Pancreas (tissue), 10 donors: ENCODE measurements at regions not wholly inside any gene's neighbourhood (a gene's known extent, or its start where the extent isn't known, plus 50 kb on each side); places are given as distances from the start of the nearest gene placed in this dataset.

ENCODE experiments used
- ATAC-seq, 4 donors: fragments of 200-7000 bp; cut with Tn5 transposase; one replicate each; pipeline versions ENCODE4 v1.8.0 to v1.9.1; 2020; ENCODE audit warnings: mild to moderate bottlenecking in 4 of 4, moderate library complexity in 4 of 4
- DNase-seq, 6 donors: peaks; one replicate each; pipeline ENCODE4 v3.0.0-alpha.2; 2020
- FAIRE-seq: peaks from 2 replicates; lab custom pipeline; 2012; peaks lifted over from hg19 to GRCh38; lab: Jason Lieb, UNC
- H3K27ac ChIP-seq, 4 donors: fragments of 200-600 bp; sonication (generic); 1 replicate in 3 of 4; 2 replicates in 1 of 4; pipeline versions ENCODE4 v1.5.0 to v1.8.0; 2020
- H3K27me3 ChIP-seq, 4 donors: fragments of 200-600 bp; one replicate each; pipeline ENCODE4 v1.8.0; 2021
- H3K36me3 ChIP-seq, 3 donors: fragments of 200-600 bp; sonication (generic) in 1 of 3; one replicate each; pipeline versions ENCODE4 v1.5.0 to v1.8.0; 2020 to 2021
- H3K4me1 ChIP-seq, 3 donors: fragments of 200-600 bp; one replicate each; pipeline ENCODE4 v1.8.0; 2021
- H3K4me3 ChIP-seq, 4 donors: fragments of 200-600 bp; sonication (generic) in 2 of 4; one replicate each; pipeline versions ENCODE4 v1.5.0 to v1.8.0; 2020 to 2021
- H3K9me3 ChIP-seq, 4 donors: fragments of 200-600 bp; one replicate each; pipeline ENCODE4 v1.8.0; 2021
- CTCF ChIP-seq, 4 donors: fragments of 200-600 bp; sonication (generic) in 3 of 4; IDR thresholded peaks; one replicate each; pipeline versions ENCODE4 v1.5.0 to v1.8.0; 2021; ENCODE audit warnings: antibody characterized with exemption in 4 of 4
- WGBS, 2 donors: extraction: QIAGEN DNeasy Blood & Tissue Kit; methylation state at CpG; one replicate each; pipeline ENCODE4 v1.1.7; 2013; 5-methylcytosine and 5-hydroxymethylcytosine counted together
- intact Hi-C, 3 donors: fragments of 100-400 bp; cut with DNase I; formaldehyde crosslinking; loops; one replicate each; pipeline versions ENCODE4 v1.11.1 to v1.14.2; 2022
- donor health status: healthy with polysubstance abuse.
- donor health status: DM: no; HTN: no; CAD: no; lungs with moderate emphysema.
- donor health status: DM: no; HTN: no; CAD: no.
- donor health status: control.
- donor health status: control.
- donor health status: Bipolar disorder and iron deficiency.
- donor health status: DM: yes; HTN: yes; CAD: no.
- donor health status: DM: no; HTN: no; CAD: no.
- donor health status: DM: no; HTN: no; CAD: no.
- donor health status: DM: yes; HTN: yes; CAD: no.

- FAIRE-seq (no peak), DNase-seq (no peak), ATAC-seq (no peak)
- H3K9me3 ChIP-seq: no peaks in the 10 kb centered on the region
- H3K27me3 ChIP-seq: peaks cover 0 to 6% (median 0%) of the 10 kb centered on the region in 4 donors
- no peak overlapping the region for H3K27ac ChIP-seq
- H3K36me3 ChIP-seq: no peaks in the 10 kb centered on the region
- intact Hi-C loops: no loop called here
- 33 to 44% methylated on average over 14 of the region's 14 CpGs for WGBS, 2 donors
- no peak for TF ChIP-seq CTCF (IDR thresholded peaks at IDR 0.05)
- H3K4me3 ChIP-seq: no peak overlapping the region
- no peaks in the 10 kb centered on the region for H3K4me1 ChIP-seq
Measured at GRCh38 chr1:4137621-4138415, 237.7 kb upstream of the C1orf174 start.

- FAIRE-seq (no peak), DNase-seq (peak in 1 of 6 donors; percentile 25), ATAC-seq (no peak)
- Histone ChIP-seq H3K27me3 (peaks cover 0 to 6% (median 0%) of the 10 kb centered on the region in 4 donors), H3K36me3 (no peaks in the 10 kb centered on the region), H3K9me3 (no peaks in the 10 kb centered on the region), H3K4me3 (no peak overlapping the region), H3K27ac (no peak overlapping the region), H3K4me1 (no peaks in the 10 kb centered on the region)
- intact Hi-C loops: no loop called here
- TF ChIP-seq CTCF (IDR thresholded peaks at IDR 0.05): no peak
- WGBS, 2 donors: 67 to 72% methylated on average over 8 of the region's 8 CpGs
Measured at GRCh38 chr1:4139646-4140045, 239.6 kb upstream of the C1orf174 start.

GRCh38 chr1:4140241-4140640 is 240.2 kb upstream of the C1orf174 start:
- TF ChIP-seq CTCF (IDR thresholded peaks at IDR 0.05): no peak
- FAIRE-seq (no peak), ATAC-seq (no peak), DNase-seq (peak in 1 of 6 donors; percentile 20)
- no peaks in the 10 kb centered on the region for H3K36me3 ChIP-seq
- H3K4me3 ChIP-seq: no peak overlapping the region
- WGBS, 2 donors: 67 to 81% methylated on average over 13 of the region's 13 CpGs
- H3K9me3 ChIP-seq: no peaks in the 10 kb centered on the region
- H3K4me1 ChIP-seq: no peaks in the 10 kb centered on the region
- H3K27ac ChIP-seq: no peak overlapping the region
- intact Hi-C loops: no loop called here
- peaks cover 0 to 6% (median 0%) of the 10 kb centered on the region in 4 donors for H3K27me3 ChIP-seq

GRCh38 chr1:4140821-4141220 is 240.7 kb upstream of the C1orf174 start:
- Histone ChIP-seq H3K4me1 (no peaks in the 10 kb centered on the region), H3K36me3 (no peaks in the 10 kb centered on the region), H3K4me3 (no peak overlapping the region), H3K27me3 (peaks cover 0 to 6% (median 0%) of the 10 kb centered on the region in 4 donors), H3K27ac (no peak overlapping the region), H3K9me3 (no peaks in the 10 kb centered on the region)
- ATAC-seq (no peak), DNase-seq (peak in 1 of 6 donors; percentile 30), FAIRE-seq (no peak)
- intact Hi-C loops: no loop called here
- TF ChIP-seq CTCF (IDR thresholded peaks at IDR 0.05): no peak
- WGBS, 2 donors: 65 to 71% methylated on average over 9 of the region's 9 CpGs

- TF ChIP-seq CTCF (IDR thresholded peaks at IDR 0.05): no peak
- H3K27ac ChIP-seq: no peak overlapping the region
- H3K36me3 ChIP-seq: no peaks in the 10 kb centered on the region
- no peak overlapping the region for H3K4me3 ChIP-seq
- ATAC-seq (no peak), FAIRE-seq (peak; percentile 43), DNase-seq (no peak)
- H3K4me1 ChIP-seq: no peaks in the 10 kb centered on the region
- H3K9me3 ChIP-seq: no peaks in the 10 kb centered on the region
- H3K27me3 ChIP-seq: peaks cover 0 to 3% (median 0%) of the 10 kb centered on the region in 4 donors
- intact Hi-C loops: no loop called here
- WGBS, 2 donors: 75 to 91% methylated on average over 6 of the region's 6 CpGs
Measured at GRCh38 chr1:4144349-4144971, 244.4 kb upstream of the C1orf174 start.
